Right lobe of liver (tissue), 6 donors: ENCODE measurements at regions not wholly inside any gene's neighbourhood (a gene's known extent, or its start where the extent isn't known, plus 50 kb on each side); places are given as distances from the start of the nearest gene placed in this dataset.

Source experiments
- ATAC-seq, 4 donors: fragments of 200-7000 bp; cut with Tn5 transposase; one replicate each; pipeline ENCODE4 v1.9.1; 2020; ENCODE audit warnings: mild to moderate bottlenecking in 4 of 4, moderate library complexity in 4 of 4
- DNase-seq, 3 donors: peaks; one replicate each; pipeline ENCODE4 v3.0.0-alpha.2; 2020
- H3K27ac ChIP-seq, 3 donors: fragments of 200-600 bp; one replicate each; pipeline ENCODE4 v1.8.0; 2022
- H3K27me3 ChIP-seq, 2 donors: fragments of 200-600 bp; one replicate each; pipeline ENCODE4 v1.8.0; 2022
- H3K36me3 ChIP-seq, 4 donors: fragments of 200-600 bp; sonication (generic) in 1 of 4; one replicate each; pipeline versions ENCODE4 v1.5.1 to v1.8.0; 2017 to 2022; ENCODE audit warnings: control low read depth in 1 of 4
- H3K4me1 ChIP-seq, 4 donors: fragments of 200-600 bp; sonication (generic) in 1 of 4; one replicate each; pipeline versions ENCODE4 v1.5.1 to v1.8.0; 2017 to 2022; ENCODE audit warnings: control low read depth in 1 of 4
- H3K4me3 ChIP-seq, 3 donors: fragments of 200-600 bp; one replicate each; pipeline ENCODE4 v1.8.0; 2022
- H3K9me3 ChIP-seq, 4 donors: fragments of 200-600 bp; sonication (generic) in 1 of 4; one replicate each; pipeline versions ENCODE4 v1.5.1 to v1.8.0; 2017 to 2022; ENCODE audit warnings: control low read depth in 1 of 4
- POLR2A ChIP-seq: fragments of 450-650 bp; IDR thresholded peaks from one replicate; pipeline ENCODE4 v1.6.1; 2017; ENCODE audit warnings: antibody characterized with exemption, mild to moderate bottlenecking
- WGBS: methylation state at CpG from one replicate; pipeline ENCODE4 v1.1.6; 2018; ENCODE audit warnings: low coverage, low lambda C conversion rate; ENCODE audit not compliant: insufficient coverage; ENCODE audit errors: missing lambda C conversion rate; 5-methylcytosine and 5-hydroxymethylcytosine counted together
- intact Hi-C, 2 donors: fragments of 100-400 bp; cut with DNase I; formaldehyde crosslinking; loops; one replicate each; pipeline versions ENCODE4 v1.11.2 to v1.14.1; 2022
- TF ChIP-seq, protein P1 (sequence below), 4 donors: fragments of 200-600 bp in 3 of 4; fragments of 450-650 bp in 1 of 4; IDR thresholded peaks; one replicate each; pipeline versions ENCODE4 v1.5.1 to v1.8.0; 2016 to 2022; ENCODE audit warnings: antibody characterized with exemption in 4 of 4, mild to moderate bottlenecking in 2 of 4
- donor health status: DM: no; HTN: yes; CAD: no.
- donor health status: DM: no; HTN: no; CAD: no.
- donor health status: DM: no; HTN: no; CAD: no.
- donor health status: DM: no; HTN: yes; CAD: no.
- donor health status: DM: no; HTN: yes; CAD: no.

DNA sequence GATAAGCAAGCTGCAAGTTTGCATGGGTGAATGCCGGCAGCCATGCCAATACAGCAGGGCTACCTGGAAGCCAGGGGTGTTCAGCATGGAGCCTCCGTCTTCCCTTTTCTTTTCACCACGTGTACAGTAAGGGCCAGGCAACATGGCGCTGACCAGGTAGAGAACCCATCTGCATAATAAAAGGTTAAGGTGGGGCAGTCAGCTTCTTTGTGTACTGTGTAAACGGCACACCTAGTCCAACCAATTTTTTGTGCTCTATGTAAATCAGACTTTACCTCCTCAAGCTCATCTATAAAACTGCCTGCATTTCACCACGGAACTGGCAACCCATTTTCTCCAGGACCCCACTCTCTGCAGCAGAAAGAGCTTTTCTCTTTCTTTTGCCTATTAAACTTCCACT lies 286.8 kb upstream of the VCX3A start:
- H3K27me3 ChIP-seq, result no peaks in the 10 kb centered on the region
- DNase-seq, result no peak
- intact Hi-C loops, result no loop called here
- no peaks in the 10 kb centered on the region for H3K4me1 ChIP-seq
- 89% methylated on average over 4 of the region's 6 CpGs for WGBS
- no peak for ATAC-seq
- TF ChIP-seq POLR2A, result no peak
- TF ChIP-seq, protein P1, sequence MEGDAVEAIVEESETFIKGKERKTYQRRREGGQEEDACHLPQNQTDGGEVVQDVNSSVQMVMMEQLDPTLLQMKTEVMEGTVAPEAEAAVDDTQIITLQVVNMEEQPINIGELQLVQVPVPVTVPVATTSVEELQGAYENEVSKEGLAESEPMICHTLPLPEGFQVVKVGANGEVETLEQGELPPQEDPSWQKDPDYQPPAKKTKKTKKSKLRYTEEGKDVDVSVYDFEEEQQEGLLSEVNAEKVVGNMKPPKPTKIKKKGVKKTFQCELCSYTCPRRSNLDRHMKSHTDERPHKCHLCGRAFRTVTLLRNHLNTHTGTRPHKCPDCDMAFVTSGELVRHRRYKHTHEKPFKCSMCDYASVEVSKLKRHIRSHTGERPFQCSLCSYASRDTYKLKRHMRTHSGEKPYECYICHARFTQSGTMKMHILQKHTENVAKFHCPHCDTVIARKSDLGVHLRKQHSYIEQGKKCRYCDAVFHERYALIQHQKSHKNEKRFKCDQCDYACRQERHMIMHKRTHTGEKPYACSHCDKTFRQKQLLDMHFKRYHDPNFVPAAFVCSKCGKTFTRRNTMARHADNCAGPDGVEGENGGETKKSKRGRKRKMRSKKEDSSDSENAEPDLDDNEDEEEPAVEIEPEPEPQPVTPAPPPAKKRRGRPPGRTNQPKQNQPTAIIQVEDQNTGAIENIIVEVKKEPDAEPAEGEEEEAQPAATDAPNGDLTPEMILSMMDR (IDR thresholded peaks at IDR 0.05), result no peak
- H3K4me3 ChIP-seq, result no peak overlapping the region
- H3K27ac ChIP-seq, result no peak overlapping the region
- H3K9me3 ChIP-seq, result no peaks in the 10 kb centered on the region
- H3K36me3 ChIP-seq, result no peaks in the 10 kb centered on the region

DNA sequence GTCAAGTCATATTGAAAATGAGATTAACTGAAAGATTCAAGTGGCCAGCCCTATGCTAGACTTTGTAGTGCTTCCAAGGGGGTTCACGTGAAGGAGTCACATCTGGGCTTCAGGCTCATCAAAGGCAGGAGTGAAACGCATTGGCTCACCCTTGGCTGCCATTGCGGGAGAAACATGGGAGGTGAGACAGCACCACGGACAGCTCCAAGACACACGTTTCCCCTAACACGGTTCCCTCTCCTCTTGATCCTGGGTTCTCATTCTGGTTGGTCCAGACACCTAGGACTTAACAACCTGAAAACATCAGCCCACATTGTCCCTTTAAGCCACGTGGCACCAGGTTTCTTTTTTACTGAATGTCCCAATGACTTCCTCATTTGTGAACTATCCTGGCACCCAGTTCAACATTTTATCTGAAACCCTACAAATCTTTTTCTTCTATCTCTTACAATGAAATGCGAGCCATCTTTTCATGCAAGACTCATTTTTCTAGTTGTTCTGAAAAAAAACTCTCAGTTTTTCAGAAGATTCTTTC lies 279.0 kb upstream of the VCX3A start:
- DNase-seq, result no peak
- Histone ChIP-seq H3K4me3 (no peak overlapping the region), H3K36me3 (no peaks in the 10 kb centered on the region), H3K4me1 (no peaks in the 10 kb centered on the region), H3K27me3 (no peaks in the 10 kb centered on the region), H3K9me3 (no peaks in the 10 kb centered on the region), H3K27ac (no peak overlapping the region)
- intact Hi-C loops, result no loop called here
- WGBS, result 50% methylated on average over 8 of the region's 8 CpGs
- no peak for TF ChIP-seq POLR2A
- TF ChIP-seq, protein P1 (IDR thresholded peaks at IDR 0.05), result no peak
- no peak for ATAC-seq

DNA sequence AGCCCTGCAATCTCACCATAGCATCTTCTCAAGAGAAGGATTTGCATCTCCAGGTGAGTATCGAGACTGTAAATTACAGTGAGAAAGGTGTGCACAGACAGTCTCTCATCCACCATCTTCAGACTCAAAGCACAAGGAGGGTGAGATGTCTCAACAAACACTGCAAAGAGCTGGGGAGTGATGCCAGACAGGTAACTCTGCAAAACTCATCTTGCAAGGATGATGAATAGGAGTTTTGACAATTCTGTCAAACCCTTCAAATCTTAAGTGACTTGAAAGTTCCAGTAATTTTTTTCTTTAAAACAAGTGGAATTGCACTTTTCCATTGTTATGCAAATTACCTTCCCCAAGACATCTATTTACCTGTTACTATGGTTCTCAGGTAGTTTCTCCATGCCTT lies 277.2 kb upstream of the VCX3A start:
- TF ChIP-seq, protein P1 (IDR thresholded peaks at IDR 0.05), result no peak
- TF ChIP-seq POLR2A, result no peak
- no peak for DNase-seq
- WGBS, result no CpG with 5 or more reads among the region's 1 CpG
- intact Hi-C loops, result no loop called here
- Histone ChIP-seq H3K27ac (no peak overlapping the region), H3K27me3 (no peaks in the 10 kb centered on the region), H3K36me3 (no peaks in the 10 kb centered on the region), H3K9me3 (no peaks in the 10 kb centered on the region), H3K4me1 (no peaks in the 10 kb centered on the region), H3K4me3 (no peak overlapping the region)
- ATAC-seq, result no peak

DNA sequence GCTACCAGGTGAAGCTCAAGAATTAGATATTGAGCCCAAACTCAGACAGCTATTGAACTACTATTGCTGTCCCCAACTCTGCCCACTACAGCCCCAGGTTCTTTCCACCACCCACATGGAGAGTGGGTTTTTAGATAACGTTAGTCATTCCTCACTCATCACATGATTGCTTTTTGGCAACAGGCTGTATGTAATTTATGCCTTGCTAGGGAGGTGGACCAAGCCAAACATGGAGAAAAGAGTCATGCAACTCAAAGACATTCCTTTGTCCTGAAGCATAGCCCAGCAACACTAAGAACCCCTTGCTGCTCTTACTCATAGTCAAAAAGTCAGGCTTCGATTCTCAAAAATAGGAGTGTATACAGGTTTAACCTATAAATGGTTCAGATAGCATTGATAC lies 275.9 kb upstream of the VCX3A start:
- no peaks in the 10 kb centered on the region for H3K36me3 ChIP-seq
- no peak for TF ChIP-seq POLR2A
- TF ChIP-seq, protein P1 (IDR thresholded peaks at IDR 0.05), result no peak
- no peaks in the 10 kb centered on the region for H3K27me3 ChIP-seq
- H3K27ac ChIP-seq, result no peak overlapping the region
- DNase-seq (no peak), ATAC-seq (no peak)
- no peaks in the 10 kb centered on the region for H3K4me1 ChIP-seq
- WGBS, result 58% methylated on average over 2 of the region's 2 CpGs
- no peak overlapping the region for H3K4me3 ChIP-seq
- intact Hi-C loops, result no loop called here
- no peaks in the 10 kb centered on the region for H3K9me3 ChIP-seq

DNA sequence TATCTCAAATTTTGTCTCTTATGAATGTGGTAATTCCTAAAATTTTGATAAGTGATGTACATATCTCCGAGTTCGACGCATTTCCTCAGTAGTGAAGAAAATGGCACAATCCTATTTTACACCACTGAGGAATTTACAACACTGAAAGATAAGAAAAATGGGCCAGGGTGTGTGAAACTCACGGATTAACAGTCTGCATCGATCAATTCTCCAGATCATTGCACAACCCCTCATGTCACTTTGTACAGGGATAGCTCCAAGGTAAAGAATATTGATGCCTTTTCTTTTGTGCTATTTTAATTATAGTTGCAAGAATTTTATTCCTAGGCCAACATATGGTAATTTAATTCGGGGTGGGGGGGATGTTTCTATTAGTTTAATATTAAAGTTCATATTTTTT lies 268.7 kb upstream of the VCX3A start:
- no peak for TF ChIP-seq POLR2A
- TF ChIP-seq, protein P1 (IDR thresholded peaks at IDR 0.05), result no peak
- no peaks in the 10 kb centered on the region for H3K4me1 ChIP-seq
- H3K9me3 ChIP-seq, result no peaks in the 10 kb centered on the region
- no peak for DNase-seq
- no peak overlapping the region for H3K4me3 ChIP-seq
- peak; percentile 58 to 71 (median 64) for ATAC-seq
- no peak overlapping the region for H3K27ac ChIP-seq
- no peaks in the 10 kb centered on the region for H3K36me3 ChIP-seq
- 38% methylated on average over 6 of the region's 6 CpGs for WGBS
- intact Hi-C loops, result no loop called here
- no peaks in the 10 kb centered on the region for H3K27me3 ChIP-seq
